ENCODE measurements at regions not wholly inside any gene's neighbourhood (a gene's known extent, or its start where the extent isn't known, plus 50 kb on each side); places are given as distances from the start of the nearest gene placed in this dataset.

- Histone ChIP-seq H3K4me2 (ENCODE audit: low read length) (no peak overlapping the region), H3K4me1 (no peaks in the 10 kb centered on the region), H3K36me3 (ENCODE audit: control insufficient read depth, insufficient read depth, low read length) (no peaks in the 10 kb centered on the region), H3K79me2 (no peaks in the 10 kb centered on the region), H3K27ac (no peak overlapping the region), H2AFZ (no peak overlapping the region), H3K27me3 (ENCODE audit: control insufficient read depth, insufficient read depth, low read length) (no peaks in the 10 kb centered on the region), H3K4me3 (ENCODE audit: low read depth, low read length) (no peak overlapping the region), H3K9ac (no peak overlapping the region), H3K9me3 (ENCODE audit: control insufficient read depth, low read length) (no peaks in the 10 kb centered on the region)
- TF ChIP-seq CTCF (IDR thresholded peaks at IDR 0.05): no peak
These were observed 420.2 kb downstream of the CDC14C start for GRCh38 chr7:49344556-49344955.

GRCh38 chr7:49346195-49346899, 422.0 kb downstream of the CDC14C start:
- Histone ChIP-seq H3K9ac (no peak overlapping the region), H3K79me2 (no peaks in the 10 kb centered on the region), H3K4me3 (ENCODE audit: low read depth, low read length) (no peak overlapping the region), H3K4me1 (no peaks in the 10 kb centered on the region), H2AFZ (no peak overlapping the region), H3K9me3 (ENCODE audit: control insufficient read depth, low read length) (no peaks in the 10 kb centered on the region), H3K4me2 (ENCODE audit: low read length) (no peak overlapping the region), H3K36me3 (ENCODE audit: control insufficient read depth, insufficient read depth, low read length) (no peaks in the 10 kb centered on the region), H3K27me3 (ENCODE audit: control insufficient read depth, insufficient read depth, low read length) (no peaks in the 10 kb centered on the region), H3K27ac (no peak overlapping the region)
- no peak for TF ChIP-seq CTCF (IDR thresholded peaks at IDR 0.05)

- no peak for TF ChIP-seq CTCF (IDR thresholded peaks at IDR 0.05)
- no peaks in the 10 kb centered on the region for H3K27me3 ChIP-seq (ENCODE audit: control insufficient read depth, insufficient read depth, low read length)
These were observed 406.4 kb upstream of the VWC2 start for GRCh38 chr7:49367072-49367471.

GRCh38 chr7:49371771-49372170, 401.7 kb upstream of the VWC2 start:
- no peaks in the 10 kb centered on the region for H3K79me2 ChIP-seq
- no peak overlapping the region for H3K4me3 ChIP-seq (ENCODE audit: low read depth, low read length)
- no peaks in the 10 kb centered on the region for H3K36me3 ChIP-seq (ENCODE audit: control insufficient read depth, insufficient read depth, low read length)
- no peak overlapping the region for H3K4me2 ChIP-seq (ENCODE audit: low read length)
- no peak overlapping the region for H3K27ac ChIP-seq
- H2AFZ ChIP-seq: no peak overlapping the region
- TF ChIP-seq CTCF (IDR thresholded peaks at IDR 0.05): no peak
- H3K4me1 ChIP-seq: no peaks in the 10 kb centered on the region
- H3K9me3 ChIP-seq (ENCODE audit: control insufficient read depth, low read length): no peaks in the 10 kb centered on the region
- H3K27me3 ChIP-seq (ENCODE audit: control insufficient read depth, insufficient read depth, low read length): no peaks in the 10 kb centered on the region
- no peak overlapping the region for H3K9ac ChIP-seq

More at GRCh38 chr7:49367072-49367471, 406.4 kb upstream of the VWC2 start:
- H3K4me3 ChIP-seq (ENCODE audit: low read depth, low read length): no peak overlapping the region
- H3K4me1 ChIP-seq: no peaks in the 10 kb centered on the region
- no peaks in the 10 kb centered on the region for H3K79me2 ChIP-seq
- H3K9ac ChIP-seq: no peak overlapping the region
- H2AFZ ChIP-seq: no peak overlapping the region
- H3K36me3 ChIP-seq (ENCODE audit: control insufficient read depth, insufficient read depth, low read length): no peaks in the 10 kb centered on the region
- no peak overlapping the region for H3K4me2 ChIP-seq (ENCODE audit: low read length)
- H3K27ac ChIP-seq: no peak overlapping the region
- no peaks in the 10 kb centered on the region for H3K9me3 ChIP-seq (ENCODE audit: control insufficient read depth, low read length)

GRCh38 chr7:49376817-49377375, 396.5 kb upstream of the VWC2 start:
- Histone ChIP-seq H3K27ac (no peak overlapping the region), H3K9me3 (ENCODE audit: control insufficient read depth, low read length) (no peaks in the 10 kb centered on the region), H3K79me2 (no peaks in the 10 kb centered on the region), H2AFZ (no peak overlapping the region), H3K27me3 (ENCODE audit: control insufficient read depth, insufficient read depth, low read length) (no peaks in the 10 kb centered on the region), H3K4me3 (ENCODE audit: low read depth, low read length) (no peak overlapping the region), H3K36me3 (ENCODE audit: control insufficient read depth, insufficient read depth, low read length) (no peaks in the 10 kb centered on the region), H3K4me2 (ENCODE audit: low read length) (no peak overlapping the region), H3K9ac (no peak overlapping the region), H3K4me1 (no peaks in the 10 kb centered on the region)
- no peak for TF ChIP-seq CTCF (IDR thresholded peaks at IDR 0.05)
